ENCODE measurements at regions not wholly inside any gene's neighbourhood (a gene's known extent, or its start where the extent isn't known, plus 50 kb on each side); places are given as distances from the start of the nearest gene placed in this dataset.

- in situ Hi-C loops (cut with MboI; ENCODE audit: low sequenced_read_pairs, unreplicated experiment): no loop called here
- DNase-seq (ENCODE audit: low spot score): no peak
- TF ChIP-seq CTCF (IDR thresholded peaks at IDR 0.05; ENCODE audit: borderline replicate concordance, control extremely low read depth, extremely low read depth, insufficient read depth, missing control alignments): no peak
Observed at GRCh38 chr5:99316484-99316883, 387.7 kb upstream of the CHD1 start.

- no peak for DNase-seq (ENCODE audit: low spot score)
- TF ChIP-seq CTCF (IDR thresholded peaks at IDR 0.05; ENCODE audit: borderline replicate concordance, control extremely low read depth, extremely low read depth, insufficient read depth, missing control alignments): no peak
- in situ Hi-C loops (cut with MboI; ENCODE audit: low sequenced_read_pairs, unreplicated experiment): no loop called here
Observed at GRCh38 chr5:99315413-99316183, 386.8 kb upstream of the CHD1 start.

- TF ChIP-seq CTCF (IDR thresholded peaks at IDR 0.05; ENCODE audit: borderline replicate concordance, control extremely low read depth, extremely low read depth, insufficient read depth, missing control alignments): no peak
- in situ Hi-C loops (cut with MboI; ENCODE audit: low sequenced_read_pairs, unreplicated experiment): no loop called here
- DNase-seq (ENCODE audit: low spot score): no peak
Observed at GRCh38 chr5:99314721-99315120, 385.9 kb upstream of the CHD1 start.

GRCh38 chr5:99308131-99308530 lies 379.3 kb upstream of the CHD1 start:
- no peak for TF ChIP-seq CTCF (IDR thresholded peaks at IDR 0.05; ENCODE audit: borderline replicate concordance, control extremely low read depth, extremely low read depth, insufficient read depth, missing control alignments)
- DNase-seq (ENCODE audit: low spot score): no peak
- in situ Hi-C loops (cut with MboI; ENCODE audit: low sequenced_read_pairs, unreplicated experiment): no loop called here

GRCh38 chr5:99305045-99305580 lies 376.3 kb upstream of the CHD1 start:
- DNase-seq (ENCODE audit: low spot score): no peak
- in situ Hi-C loops (cut with MboI; ENCODE audit: low sequenced_read_pairs, unreplicated experiment): no loop called here
- TF ChIP-seq CTCF (IDR thresholded peaks at IDR 0.05; ENCODE audit: borderline replicate concordance, control extremely low read depth, extremely low read depth, insufficient read depth, missing control alignments): no peak

- no peak for TF ChIP-seq CTCF (IDR thresholded peaks at IDR 0.05; ENCODE audit: borderline replicate concordance, control extremely low read depth, extremely low read depth, insufficient read depth, missing control alignments)
- no peak for DNase-seq (ENCODE audit: low spot score)
- in situ Hi-C loops (cut with MboI; ENCODE audit: low sequenced_read_pairs, unreplicated experiment): no loop called here
Observed at GRCh38 chr5:99285606-99286005, 356.8 kb upstream of the CHD1 start.
